Epithelial cell of esophagus (primary cell): ENCODE measurements at regions not wholly inside any gene's neighbourhood (a gene's known extent, or its start where the extent isn't known, plus 50 kb on each side); places are given as distances from the start of the nearest gene placed in this dataset.

Experiments used
- DNase-seq: peaks from one replicate; pipeline ENCODE4 v3.0.0; 2010; ENCODE audit warnings: low read depth
- H3K4me3 ChIP-seq: 2 replicates; pipeline ENCODE4 v1.5.1; 2011; ENCODE audit warnings: mild to moderate bottlenecking, low read length, control low read depth
- TF ChIP-seq, protein P1 (sequence below): IDR thresholded peaks from 2 replicates; pipeline ENCODE4 v1.5.1; 2011; ENCODE audit warnings: low read depth, mild to moderate bottlenecking, low read length, control low read depth, inconsistent platforms; ENCODE audit not compliant: insufficient read depth; ENCODE audit errors: missing control alignments

DNA sequence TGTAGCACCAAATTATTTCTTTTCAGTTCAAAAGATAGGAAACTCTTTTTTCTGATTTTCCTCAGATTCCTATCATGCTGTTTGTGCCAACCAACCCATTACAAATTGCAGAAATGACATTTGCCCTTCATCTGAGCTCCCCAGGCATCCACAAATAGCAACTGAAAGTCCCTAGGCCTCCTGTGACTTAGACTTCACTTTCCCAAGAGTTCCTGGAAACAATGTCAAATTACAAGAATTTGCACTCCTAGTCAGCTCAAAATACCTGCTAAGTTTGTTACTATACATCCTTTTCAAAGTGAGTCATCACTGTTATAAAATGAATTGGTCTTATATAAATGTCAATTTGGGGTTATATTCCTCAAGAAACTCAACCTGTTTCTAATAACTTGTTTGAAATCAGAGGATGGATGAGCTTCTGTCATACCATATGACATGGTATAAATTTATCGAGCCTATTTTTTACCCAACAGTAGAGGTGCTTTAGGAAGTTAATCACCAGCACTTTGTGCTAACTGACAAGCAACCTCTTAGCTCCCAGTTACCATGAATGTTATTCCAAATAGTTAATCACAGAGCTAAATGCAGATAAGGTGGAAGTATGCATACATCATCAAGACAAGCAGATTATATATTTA is 256.5 kb downstream of the HACE1 start:
- TF ChIP-seq, protein P1, sequence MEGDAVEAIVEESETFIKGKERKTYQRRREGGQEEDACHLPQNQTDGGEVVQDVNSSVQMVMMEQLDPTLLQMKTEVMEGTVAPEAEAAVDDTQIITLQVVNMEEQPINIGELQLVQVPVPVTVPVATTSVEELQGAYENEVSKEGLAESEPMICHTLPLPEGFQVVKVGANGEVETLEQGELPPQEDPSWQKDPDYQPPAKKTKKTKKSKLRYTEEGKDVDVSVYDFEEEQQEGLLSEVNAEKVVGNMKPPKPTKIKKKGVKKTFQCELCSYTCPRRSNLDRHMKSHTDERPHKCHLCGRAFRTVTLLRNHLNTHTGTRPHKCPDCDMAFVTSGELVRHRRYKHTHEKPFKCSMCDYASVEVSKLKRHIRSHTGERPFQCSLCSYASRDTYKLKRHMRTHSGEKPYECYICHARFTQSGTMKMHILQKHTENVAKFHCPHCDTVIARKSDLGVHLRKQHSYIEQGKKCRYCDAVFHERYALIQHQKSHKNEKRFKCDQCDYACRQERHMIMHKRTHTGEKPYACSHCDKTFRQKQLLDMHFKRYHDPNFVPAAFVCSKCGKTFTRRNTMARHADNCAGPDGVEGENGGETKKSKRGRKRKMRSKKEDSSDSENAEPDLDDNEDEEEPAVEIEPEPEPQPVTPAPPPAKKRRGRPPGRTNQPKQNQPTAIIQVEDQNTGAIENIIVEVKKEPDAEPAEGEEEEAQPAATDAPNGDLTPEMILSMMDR = no peak
- no peak overlapping the region for H3K4me3 ChIP-seq
- DNase-seq = no peak

- H3K4me3 ChIP-seq = no peak overlapping the region
- DNase-seq = no peak
- TF ChIP-seq, protein P1 = no peak
Measured at GRCh38 chr6:104601721-104602120, 258.0 kb downstream of the HACE1 start.

DNA sequence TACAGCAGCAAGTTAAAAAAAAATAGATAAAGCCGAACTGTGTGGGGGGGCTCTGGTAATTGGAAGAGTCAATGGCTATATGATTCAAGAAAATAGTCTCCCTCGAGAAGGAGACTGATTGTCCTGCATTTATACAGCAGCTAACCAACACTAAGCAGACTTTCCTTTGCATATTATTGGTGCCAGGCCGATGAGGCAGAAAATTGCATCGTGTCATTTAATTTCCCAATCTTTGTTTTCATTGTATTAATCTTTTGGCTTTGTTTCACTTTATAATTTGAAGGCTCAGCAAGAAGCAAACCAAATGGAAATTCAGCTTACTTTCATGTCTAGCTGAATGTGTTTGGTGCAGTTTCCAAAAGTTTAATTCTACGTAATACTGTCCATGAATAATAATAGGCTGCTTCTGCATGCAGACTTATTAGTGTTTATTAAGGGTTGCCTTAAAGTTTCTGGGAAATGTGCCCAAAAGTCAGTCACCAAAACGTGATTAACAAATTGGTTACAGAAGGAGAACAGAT is 258.5 kb downstream of the HACE1 start:
- no peak for DNase-seq
- TF ChIP-seq, protein P1 = no peak
- no peak overlapping the region for H3K4me3 ChIP-seq

DNA sequence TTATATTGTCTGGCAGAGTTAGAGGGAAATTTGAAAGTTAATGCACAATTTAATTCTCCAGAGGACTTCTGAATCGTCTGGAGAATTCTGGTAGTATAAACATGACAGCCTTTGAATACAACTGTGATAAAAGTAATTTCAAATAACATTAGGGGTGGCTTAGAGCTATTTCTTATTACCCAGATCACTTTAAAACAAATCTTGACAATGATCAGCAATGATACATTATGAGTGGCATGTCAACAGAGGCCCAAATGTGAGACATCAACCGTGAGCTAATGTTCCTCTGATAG is 259.1 kb downstream of the HACE1 start:
- DNase-seq = no peak
- TF ChIP-seq, protein P1 = no peak
- no peak overlapping the region for H3K4me3 ChIP-seq

DNA sequence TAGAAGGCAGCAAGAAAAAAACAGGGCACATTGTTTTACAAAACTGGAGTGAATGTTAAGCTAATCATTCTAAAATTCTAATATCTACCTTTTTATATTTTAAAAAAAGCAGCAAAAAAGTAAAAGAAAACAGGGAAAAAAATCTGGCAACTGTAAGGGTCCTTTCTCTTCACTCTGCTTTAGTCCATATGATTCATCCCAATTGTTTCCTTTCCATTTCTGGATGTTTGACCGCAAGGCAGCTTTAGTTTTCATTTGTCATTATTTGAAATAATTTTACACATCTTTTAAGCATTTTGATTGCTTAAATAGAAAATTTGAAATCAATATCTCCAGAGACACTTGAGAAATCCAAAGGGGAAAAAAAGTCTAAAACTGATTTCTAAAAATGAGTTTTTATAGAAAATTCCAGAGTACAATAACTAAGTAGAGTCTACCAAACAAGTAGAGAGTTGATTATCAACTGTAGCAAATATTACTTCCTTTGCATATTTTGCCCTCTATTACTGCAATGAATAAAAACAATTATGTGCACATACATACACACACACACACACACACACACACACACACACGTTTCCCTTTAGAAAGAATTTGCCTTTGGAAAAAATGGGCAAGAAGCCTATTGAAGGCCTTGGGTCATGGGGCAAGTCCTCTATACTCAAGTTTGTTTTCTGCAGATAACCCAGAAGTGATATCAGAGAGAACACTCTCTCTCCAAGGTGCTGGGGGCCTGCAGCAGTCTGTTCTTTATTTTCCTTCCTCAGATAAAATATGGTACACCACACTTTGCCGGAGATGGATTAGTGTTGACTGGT is 259.7 kb downstream of the HACE1 start:
- TF ChIP-seq, protein P1 = no peak
- no peak for DNase-seq
- no peak overlapping the region for H3K4me3 ChIP-seq

- DNase-seq = peak; percentile 36
- H3K4me3 ChIP-seq = no peak overlapping the region
- TF ChIP-seq, protein P1 = no peak
Measured at GRCh38 chr6:104597541-104598050, 262.1 kb downstream of the HACE1 start.
